HFFc6 (cell line): ENCODE measurements at regions not wholly inside any gene's neighbourhood (a gene's known extent, or its start where the extent isn't known, plus 50 kb on each side); places are given as distances from the start of the nearest gene placed in this dataset.
"Not testable (repeated sequence)": the region's sequence is repeated elsewhere in the genome, so short reads cannot be mapped to it uniquely, and the experiment has no call there.

Source experiments
- DNase-seq: peaks from one replicate; pipeline ENCODE4 v3.0.0-alpha.2; 2018
- H3K27ac Mint-ChIP-seq: 2 replicates; pipeline ENCODE4 v1.8.0; 2020; ENCODE audit warnings: mild to moderate bottlenecking, mixed read lengths
- H3K27me3 Mint-ChIP-seq: 2 replicates; pipeline ENCODE4 v1.8.0; 2021; ENCODE audit warnings: mild to moderate bottlenecking, moderate library complexity, mixed read lengths; ENCODE audit not compliant: insufficient read depth
- H3K36me3 Mint-ChIP-seq: 2 replicates; pipeline ENCODE4 v1.8.0; 2021; ENCODE audit warnings: low read depth, mixed read lengths
- H3K4me1 Mint-ChIP-seq: 2 replicates; pipeline ENCODE4 v1.8.0; 2020; ENCODE audit warnings: low read depth, mixed read lengths
- H3K4me3 Mint-ChIP-seq: 2 replicates; pipeline ENCODE4 v1.8.0; 2020; ENCODE audit warnings: mild to moderate bottlenecking, moderate library complexity, mixed read lengths
- H3K9me3 Mint-ChIP-seq: 2 replicates; pipeline ENCODE4 v1.8.0; 2020; ENCODE audit warnings: mild to moderate bottlenecking, mixed read lengths

GRCh38 chr1:148432318-148432717 lies 50.8 kb downstream of the PPIAL4G start:
- H3K27ac Mint-ChIP-seq: not testable (repeated sequence)

GRCh38 chr1:148429856-148430255 lies 53.2 kb downstream of the PPIAL4G start:
- H3K36me3 Mint-ChIP-seq, H3K27ac Mint-ChIP-seq, DNase-seq, H3K9me3 Mint-ChIP-seq, H3K4me3 Mint-ChIP-seq, H3K4me1 Mint-ChIP-seq: not testable (repeated sequence)
- H3K27me3 Mint-ChIP-seq: peaks cover 29% of the 10 kb centered on the region

More at GRCh38 chr1:148432318-148432717, 50.8 kb downstream of the PPIAL4G start:
- H3K4me1 Mint-ChIP-seq, DNase-seq, H3K36me3 Mint-ChIP-seq, H3K4me3 Mint-ChIP-seq, H3K9me3 Mint-ChIP-seq: not testable (repeated sequence)
- H3K27me3 Mint-ChIP-seq: peaks cover 14% of the 10 kb centered on the region

GRCh38 chr1:148426940-148427611 lies 56.0 kb downstream of the PPIAL4G start:
- not testable (repeated sequence) for H3K27ac Mint-ChIP-seq, DNase-seq, H3K9me3 Mint-ChIP-seq, H3K4me3 Mint-ChIP-seq, H3K36me3 Mint-ChIP-seq, H3K4me1 Mint-ChIP-seq
- H3K27me3 Mint-ChIP-seq: peaks cover 25% of the 10 kb centered on the region

GRCh38 chr1:148426385-148426784 lies 56.7 kb downstream of the PPIAL4G start:
- H3K4me3 Mint-ChIP-seq, DNase-seq, H3K27ac Mint-ChIP-seq, H3K36me3 Mint-ChIP-seq, H3K9me3 Mint-ChIP-seq, H3K4me1 Mint-ChIP-seq: not testable (repeated sequence)
- peaks cover 25% of the 10 kb centered on the region for H3K27me3 Mint-ChIP-seq

GRCh38 chr1:148424143-148425003 lies 58.7 kb downstream of the PPIAL4G start:
- H3K4me1 Mint-ChIP-seq, H3K9me3 Mint-ChIP-seq, H3K36me3 Mint-ChIP-seq, H3K27ac Mint-ChIP-seq, H3K4me3 Mint-ChIP-seq: not testable (repeated sequence)
- peaks cover 28% of the 10 kb centered on the region for H3K27me3 Mint-ChIP-seq
- peak; percentile 16 for DNase-seq

GRCh38 chr1:148422921-148423320 lies 60.2 kb downstream of the PPIAL4G start:
- not testable (repeated sequence) for H3K27ac Mint-ChIP-seq, H3K4me1 Mint-ChIP-seq, H3K4me3 Mint-ChIP-seq, H3K9me3 Mint-ChIP-seq, DNase-seq, H3K36me3 Mint-ChIP-seq
- peaks cover 18% of the 10 kb centered on the region for H3K27me3 Mint-ChIP-seq

- not testable (repeated sequence) for H3K27me3 Mint-ChIP-seq, H3K27ac Mint-ChIP-seq, H3K4me1 Mint-ChIP-seq, DNase-seq, H3K4me3 Mint-ChIP-seq, H3K36me3 Mint-ChIP-seq, H3K9me3 Mint-ChIP-seq
Measured at GRCh38 chr1:148417241-148417640, 65.9 kb downstream of the PPIAL4G start.

GRCh38 chr1:148413385-148413784 lies 69.7 kb downstream of the PPIAL4G start:
- H3K4me1 Mint-ChIP-seq, H3K4me3 Mint-ChIP-seq: not testable (repeated sequence)

GRCh38 chr1:148404786-148405568 lies 78.1 kb downstream of the PPIAL4G start:
- not testable (repeated sequence) for DNase-seq, H3K27ac Mint-ChIP-seq, H3K9me3 Mint-ChIP-seq, H3K4me3 Mint-ChIP-seq, H3K36me3 Mint-ChIP-seq, H3K4me1 Mint-ChIP-seq
- H3K27me3 Mint-ChIP-seq: peaks cover 32% of the 10 kb centered on the region

More at GRCh38 chr1:148413385-148413784, 69.7 kb downstream of the PPIAL4G start:
- H3K27me3 Mint-ChIP-seq: peaks cover 11% of the 10 kb centered on the region; the same call in 1 of the 2 replicates
- not testable (repeated sequence) for H3K27ac Mint-ChIP-seq, DNase-seq, H3K9me3 Mint-ChIP-seq, H3K36me3 Mint-ChIP-seq

GRCh38 chr1:148403925-148404324 lies 79.2 kb downstream of the PPIAL4G start:
- not testable (repeated sequence) for H3K4me3 Mint-ChIP-seq, H3K36me3 Mint-ChIP-seq, DNase-seq, H3K27ac Mint-ChIP-seq, H3K9me3 Mint-ChIP-seq, H3K4me1 Mint-ChIP-seq
- peaks cover 30% of the 10 kb centered on the region for H3K27me3 Mint-ChIP-seq

GRCh38 chr1:148403085-148403456 lies 80.0 kb downstream of the PPIAL4G start:
- not testable (repeated sequence) for H3K9me3 Mint-ChIP-seq, H3K36me3 Mint-ChIP-seq, H3K27ac Mint-ChIP-seq, H3K4me1 Mint-ChIP-seq, DNase-seq
- peak overlapping the region; percentile 84 for H3K4me3 Mint-ChIP-seq
- peaks cover 31% of the 10 kb centered on the region for H3K27me3 Mint-ChIP-seq

- Mint-ChIP-seq H3K27me3 (peaks cover 31% of the 10 kb centered on the region), H3K4me3 (peak overlapping the region; percentile 84), H3K27ac (peak overlapping the region; percentile 64)
- not testable (repeated sequence) for H3K9me3 Mint-ChIP-seq, H3K36me3 Mint-ChIP-seq, H3K4me1 Mint-ChIP-seq
- peak; percentile 2 for DNase-seq
Measured at GRCh38 chr1:148402152-148403084, 80.7 kb downstream of the PPIAL4G start.

- not testable (repeated sequence) for H3K36me3 Mint-ChIP-seq, H3K9me3 Mint-ChIP-seq, DNase-seq, H3K4me1 Mint-ChIP-seq, H3K4me3 Mint-ChIP-seq, H3K27ac Mint-ChIP-seq
- peaks cover 29% of the 10 kb centered on the region for H3K27me3 Mint-ChIP-seq
Measured at GRCh38 chr1:148397516-148397915, 85.6 kb downstream of the PPIAL4G start.
